ENCODE measurements at regions not wholly inside any gene's neighbourhood (a gene's known extent, or its start where the extent isn't known, plus 50 kb on each side); places are given as distances from the start of the nearest gene placed in this dataset.

- no peak overlapping the region for H3K4me3 ChIP-seq (ENCODE audit: control insufficient read depth, low read depth, low read length)
- no peak for DNase-seq (ENCODE audit: low read depth)
- TF ChIP-seq, protein P1, sequence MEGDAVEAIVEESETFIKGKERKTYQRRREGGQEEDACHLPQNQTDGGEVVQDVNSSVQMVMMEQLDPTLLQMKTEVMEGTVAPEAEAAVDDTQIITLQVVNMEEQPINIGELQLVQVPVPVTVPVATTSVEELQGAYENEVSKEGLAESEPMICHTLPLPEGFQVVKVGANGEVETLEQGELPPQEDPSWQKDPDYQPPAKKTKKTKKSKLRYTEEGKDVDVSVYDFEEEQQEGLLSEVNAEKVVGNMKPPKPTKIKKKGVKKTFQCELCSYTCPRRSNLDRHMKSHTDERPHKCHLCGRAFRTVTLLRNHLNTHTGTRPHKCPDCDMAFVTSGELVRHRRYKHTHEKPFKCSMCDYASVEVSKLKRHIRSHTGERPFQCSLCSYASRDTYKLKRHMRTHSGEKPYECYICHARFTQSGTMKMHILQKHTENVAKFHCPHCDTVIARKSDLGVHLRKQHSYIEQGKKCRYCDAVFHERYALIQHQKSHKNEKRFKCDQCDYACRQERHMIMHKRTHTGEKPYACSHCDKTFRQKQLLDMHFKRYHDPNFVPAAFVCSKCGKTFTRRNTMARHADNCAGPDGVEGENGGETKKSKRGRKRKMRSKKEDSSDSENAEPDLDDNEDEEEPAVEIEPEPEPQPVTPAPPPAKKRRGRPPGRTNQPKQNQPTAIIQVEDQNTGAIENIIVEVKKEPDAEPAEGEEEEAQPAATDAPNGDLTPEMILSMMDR (IDR thresholded peaks at IDR 0.05; ENCODE audit: control insufficient read depth, insufficient read depth, low read depth, low read length, missing control alignments): no peak
These were observed 373.5 kb upstream of the CLEC14A start for GRCh38 chr14:38629412-38629811.

GRCh38 chr14:38627163-38627562, 371.3 kb upstream of the CLEC14A start:
- no peak overlapping the region for H3K4me3 ChIP-seq (ENCODE audit: control insufficient read depth, low read depth, low read length)
- TF ChIP-seq, protein P1 (IDR thresholded peaks at IDR 0.05; ENCODE audit: control insufficient read depth, insufficient read depth, low read depth, low read length, missing control alignments): no peak
- no peak for DNase-seq (ENCODE audit: low read depth)

DNA sequence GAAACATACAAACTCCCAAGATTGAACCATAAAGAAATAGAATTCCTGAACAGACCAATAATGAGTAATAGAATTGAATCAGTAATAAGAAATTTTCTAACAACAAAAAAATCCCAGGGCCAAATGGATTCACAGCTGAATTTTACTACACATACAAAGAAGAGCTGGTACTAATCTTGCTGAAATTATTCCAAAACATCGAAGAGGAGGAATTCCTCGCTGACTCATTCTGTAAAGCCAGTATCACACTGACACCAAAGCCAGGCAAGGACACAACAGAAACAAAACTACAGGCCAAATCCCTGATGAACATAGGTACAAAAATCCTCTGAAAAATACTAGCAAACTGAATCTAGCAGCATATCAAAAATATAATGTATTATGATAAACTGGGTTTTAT, 367.8 kb upstream of the CLEC14A start:
- TF ChIP-seq, protein P1 (IDR thresholded peaks at IDR 0.05; ENCODE audit: control insufficient read depth, insufficient read depth, low read depth, low read length, missing control alignments): no peak
- DNase-seq (ENCODE audit: low read depth): peak; percentile 20
- H3K4me3 ChIP-seq (ENCODE audit: control insufficient read depth, low read depth, low read length): no peak overlapping the region

DNA sequence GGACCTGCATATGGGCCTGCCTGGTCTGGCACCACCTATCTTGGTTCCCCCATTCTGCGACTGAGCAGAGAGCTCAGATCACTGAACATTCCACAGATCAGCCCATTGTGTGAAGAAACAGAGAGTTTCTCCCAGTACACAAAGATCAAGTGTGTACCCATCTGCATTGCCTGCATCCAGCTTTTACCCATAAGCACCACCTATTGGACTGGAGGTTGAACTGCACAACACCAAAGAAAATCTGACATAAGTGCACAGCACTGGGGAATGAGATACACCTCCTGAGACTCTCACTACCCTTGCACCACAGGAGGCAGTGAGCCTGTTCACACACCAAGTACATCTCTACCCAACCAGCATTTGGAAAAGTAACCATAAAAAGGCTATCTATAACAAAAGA, 362.6 kb upstream of the CLEC14A start:
- TF ChIP-seq, protein P1 (IDR thresholded peaks at IDR 0.05; ENCODE audit: control insufficient read depth, insufficient read depth, low read depth, low read length, missing control alignments): no peak
- no peak overlapping the region for H3K4me3 ChIP-seq (ENCODE audit: control insufficient read depth, low read depth, low read length)
- no peak for DNase-seq (ENCODE audit: low read depth)

DNA sequence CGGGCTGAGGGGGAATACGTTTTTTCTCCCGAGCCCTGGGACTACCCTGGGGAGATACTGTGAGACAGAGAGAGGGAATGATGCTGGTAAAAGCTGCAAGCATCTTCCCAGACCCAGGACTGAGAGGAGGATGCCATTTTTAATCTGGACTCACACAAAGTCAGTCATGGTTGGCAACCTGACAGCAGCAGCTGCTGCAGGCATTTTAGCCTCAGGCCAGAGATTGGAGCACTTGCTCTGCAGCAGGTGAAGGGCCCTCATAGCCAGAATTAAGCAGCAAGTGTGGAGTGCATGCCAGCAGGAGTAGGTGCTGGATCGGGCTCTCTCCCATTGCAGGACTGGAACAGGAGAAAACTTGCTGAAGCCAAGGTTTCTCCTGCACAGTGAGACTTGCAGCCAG, 361.1 kb upstream of the CLEC14A start:
- no peak for DNase-seq (ENCODE audit: low read depth)
- no peak overlapping the region for H3K4me3 ChIP-seq (ENCODE audit: control insufficient read depth, low read depth, low read length)
- TF ChIP-seq, protein P1 (IDR thresholded peaks at IDR 0.05; ENCODE audit: control insufficient read depth, insufficient read depth, low read depth, low read length, missing control alignments): no peak

DNA sequence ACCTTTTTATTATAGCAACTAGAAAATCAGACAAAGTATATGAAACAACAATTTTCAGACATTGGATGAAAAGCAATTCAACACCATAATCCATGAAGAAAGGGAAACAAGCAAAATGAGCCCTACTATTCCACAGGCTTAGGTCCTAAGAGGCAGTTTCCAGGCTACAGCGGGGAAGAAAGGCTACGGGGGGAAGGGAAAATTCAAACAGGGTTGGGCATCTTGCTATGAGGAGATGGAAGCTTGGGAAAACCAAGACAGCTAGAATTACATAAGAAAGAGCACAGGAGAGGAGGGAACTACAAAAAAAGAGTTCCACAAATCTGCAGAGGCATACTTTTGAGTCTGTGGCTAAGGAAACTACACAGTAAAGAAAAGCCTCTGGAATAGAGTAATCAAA, 356.0 kb upstream of the CLEC14A start:
- H3K4me3 ChIP-seq (ENCODE audit: control insufficient read depth, low read depth, low read length): no peak overlapping the region
- DNase-seq (ENCODE audit: low read depth): no peak
- TF ChIP-seq, protein P1 (IDR thresholded peaks at IDR 0.05; ENCODE audit: control insufficient read depth, insufficient read depth, low read depth, low read length, missing control alignments): no peak

- H3K4me3 ChIP-seq (ENCODE audit: control insufficient read depth, low read depth, low read length): no peak overlapping the region
- TF ChIP-seq, protein P1 (IDR thresholded peaks at IDR 0.05; ENCODE audit: control insufficient read depth, insufficient read depth, low read depth, low read length, missing control alignments): no peak
These were observed 352.4 kb upstream of the CLEC14A start for GRCh38 chr14:38608244-38608643.

More at GRCh38 chr14:38608244-38608643, 352.4 kb upstream of the CLEC14A start:
- DNase-seq (ENCODE audit: low read depth): no peak

All from AG09309 (cell line).